Smooth muscle cell of the brain vasculature (primary cell): ENCODE measurements at regions not wholly inside any gene's neighbourhood (a gene's known extent, or its start where the extent isn't known, plus 50 kb on each side); places are given as distances from the start of the nearest gene placed in this dataset.
"Not testable (repeated sequence)": the region's sequence is repeated elsewhere in the genome, so short reads cannot be mapped to it uniquely, and the experiment has no call there.

ENCODE experiments used
- DNase-seq: peaks from one replicate; pipeline ENCODE4 v3.0.0-alpha.2; 2012; ENCODE audit warnings: low read depth, low spot score

DNA sequence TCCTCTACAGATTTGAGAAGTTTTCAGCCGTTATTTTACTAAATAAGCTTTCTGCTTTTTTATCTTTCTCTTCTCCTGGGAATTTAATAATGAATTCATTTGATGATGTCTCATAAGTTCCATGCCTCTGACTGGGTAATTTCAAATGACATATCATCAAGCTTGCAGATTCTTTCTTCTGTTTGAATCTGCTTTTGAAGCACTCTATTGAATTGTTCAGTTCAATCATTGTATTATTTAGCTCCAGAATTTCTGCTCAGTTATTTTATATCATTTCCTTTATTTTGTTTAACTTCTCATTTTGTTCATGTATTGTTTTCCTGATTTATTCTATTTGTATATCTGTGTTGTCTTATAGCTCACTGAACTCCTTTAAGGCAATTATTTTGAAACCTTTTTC, 196.9 kb upstream of the CNTNAP2 start:
- DNase-seq: no peak

DNA sequence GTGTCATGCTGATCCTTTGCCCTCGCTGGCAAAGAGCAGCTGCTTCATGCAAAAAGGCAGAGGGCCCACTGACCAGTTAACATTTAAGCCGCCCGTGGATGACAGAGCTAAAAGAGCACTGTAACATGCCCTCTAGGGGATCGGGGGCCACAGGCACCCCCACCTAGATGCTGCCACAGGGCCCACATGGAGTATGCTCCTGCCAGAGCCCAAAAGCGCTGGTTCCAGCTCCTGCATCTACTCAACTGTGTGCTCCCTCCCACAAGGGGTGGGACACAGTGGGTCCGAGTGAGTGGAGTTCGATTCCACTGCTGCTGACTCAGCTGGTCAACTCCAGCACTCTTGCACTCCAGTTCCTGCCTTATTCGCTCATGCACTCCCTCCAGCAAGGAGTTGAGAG, 199.8 kb upstream of the CNTNAP2 start:
- no peak for DNase-seq

- DNase-seq: no peak
Observed at GRCh38 chr7:145915679-145916078, 200.9 kb upstream of the CNTNAP2 start.

- DNase-seq: peak; percentile 24
Observed at GRCh38 chr7:145909991-145910513, 206.5 kb upstream of the CNTNAP2 start.

DNA sequence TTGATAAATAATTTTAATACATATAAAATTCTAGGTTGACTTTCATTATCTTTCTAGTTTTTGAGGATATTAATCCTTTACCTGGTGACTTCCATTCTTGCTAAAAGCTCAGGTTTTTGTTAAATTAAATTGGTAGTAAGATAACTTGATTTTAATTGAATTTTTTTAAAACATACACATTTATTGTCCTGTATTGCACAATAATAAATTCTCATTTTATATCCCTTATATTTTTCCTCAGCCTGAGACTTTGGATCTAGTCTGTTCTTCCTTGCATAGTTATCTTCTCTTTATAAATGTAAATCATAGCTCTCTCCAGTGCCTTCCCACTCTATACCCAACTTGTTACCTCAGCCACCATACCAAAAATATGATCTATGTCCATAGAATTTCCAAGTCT, 212.9 kb upstream of the CNTNAP2 start:
- no peak for DNase-seq

DNA sequence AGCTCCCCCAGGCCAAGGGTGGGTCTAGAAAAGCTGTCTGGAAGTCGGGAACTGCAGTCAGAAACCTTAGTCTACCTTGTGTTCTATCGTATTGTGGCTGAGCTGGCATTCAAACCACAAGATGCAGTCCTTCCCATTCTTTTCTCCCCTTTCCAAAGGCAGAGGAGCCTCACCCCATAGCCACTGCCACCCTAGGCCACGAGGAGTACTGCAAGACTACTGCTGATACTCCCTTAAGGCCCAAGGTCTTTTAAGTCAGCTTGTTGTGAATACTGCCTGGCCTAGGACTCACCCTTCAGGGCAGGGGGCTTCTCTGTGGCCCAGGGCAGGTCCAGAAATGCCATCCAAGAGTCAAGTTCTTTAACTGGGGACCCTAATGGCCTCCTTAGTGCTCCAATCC, 214.5 kb upstream of the CNTNAP2 start:
- DNase-seq: no peak

DNA sequence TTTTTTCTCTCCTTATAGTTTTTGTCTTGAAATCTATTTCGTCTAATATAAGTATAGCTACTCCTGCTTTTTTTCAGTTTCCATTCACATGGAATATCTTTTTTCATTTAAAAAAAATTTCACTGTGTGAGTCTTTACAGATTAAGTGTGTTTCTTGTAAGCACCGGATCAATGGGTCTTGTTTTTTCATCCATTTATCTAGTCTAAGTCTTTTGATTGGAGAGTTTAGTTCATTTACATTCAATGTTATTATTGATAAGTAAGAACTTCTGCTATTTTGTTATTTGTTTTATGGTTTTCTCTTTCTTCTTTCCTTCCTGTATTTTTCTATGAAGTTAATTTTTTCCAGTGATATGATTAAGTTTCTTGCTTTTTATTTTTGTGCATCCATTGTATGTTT, 216.7 kb upstream of the CNTNAP2 start:
- no peak for DNase-seq

- no peak for DNase-seq
Observed at GRCh38 chr7:145893925-145894535, 222.6 kb upstream of the CNTNAP2 start.

GRCh38 chr7:145884716-145885514, 231.7 kb upstream of the CNTNAP2 start:
- no peak for DNase-seq

- no peak for DNase-seq
Observed at GRCh38 chr7:145876376-145876775, 240.2 kb upstream of the CNTNAP2 start.

- no peak for DNase-seq
Observed at GRCh38 chr7:145875267-145875666, 241.3 kb upstream of the CNTNAP2 start.

DNA sequence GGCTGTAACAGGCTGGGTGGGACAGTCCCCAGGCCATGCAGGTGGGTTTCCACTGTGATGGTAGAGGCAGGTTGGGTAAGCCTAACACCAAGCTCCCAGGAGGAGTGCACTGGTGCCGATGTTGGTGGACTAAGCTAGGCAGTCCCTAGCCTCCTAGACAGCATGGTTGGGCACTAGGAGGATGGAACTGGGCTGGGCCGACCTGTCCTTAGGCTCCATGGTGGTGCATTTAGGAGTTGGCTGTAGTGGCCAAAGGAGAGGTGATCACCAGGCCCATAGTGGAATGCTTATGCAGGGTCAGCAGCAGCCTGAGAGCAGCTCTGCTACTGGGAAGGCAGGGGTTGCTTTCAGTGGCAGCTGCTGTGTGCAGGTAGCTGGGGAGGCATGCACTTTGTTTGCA, 247.7 kb upstream of the CNTNAP2 start:
- DNase-seq: no peak

GRCh38 chr7:145862212-145862611, 254.4 kb upstream of the CNTNAP2 start:
- no peak for DNase-seq

DNA sequence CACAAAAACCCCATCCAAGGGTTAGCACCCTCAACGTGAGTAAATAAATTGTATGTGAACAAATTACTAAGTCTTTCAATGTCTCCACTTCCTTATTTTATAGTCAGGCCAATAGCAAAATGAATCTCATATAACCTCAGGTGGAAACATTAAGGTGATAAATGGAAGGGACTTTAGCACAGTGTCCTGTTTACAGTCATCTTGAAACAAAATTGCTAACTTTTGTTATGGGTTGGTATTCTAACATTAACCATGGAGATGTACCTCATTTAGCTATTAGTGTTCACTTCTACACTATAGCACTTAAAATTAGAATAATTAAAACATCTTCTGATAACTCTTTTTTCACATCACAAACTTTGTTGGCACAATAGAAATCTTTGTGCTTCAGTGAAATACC, 255.8 kb upstream of the CNTNAP2 start:
- no peak for DNase-seq

- no peak for DNase-seq
Observed at GRCh38 chr7:145850636-145851035, 266.0 kb upstream of the CNTNAP2 start.

DNA sequence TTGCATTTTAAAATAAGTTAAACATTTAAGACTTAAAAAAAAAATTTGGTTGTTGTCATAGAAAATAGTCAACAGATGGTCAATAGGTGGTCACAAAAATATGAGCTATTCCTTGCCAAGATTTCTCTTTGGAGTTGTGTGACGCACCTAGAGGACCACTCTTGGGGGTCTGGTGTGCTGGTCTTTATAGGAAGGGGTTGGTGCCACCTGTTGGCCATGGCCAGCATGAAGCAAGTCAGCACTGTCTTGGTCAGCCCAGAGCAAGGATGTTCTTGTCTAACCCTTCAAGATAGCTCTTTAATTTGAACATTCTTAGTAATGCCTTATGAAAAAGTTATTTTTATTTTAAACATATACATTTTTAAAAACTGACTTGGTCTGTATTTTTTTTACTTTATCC, 267.9 kb upstream of the CNTNAP2 start:
- DNase-seq: no peak

DNA sequence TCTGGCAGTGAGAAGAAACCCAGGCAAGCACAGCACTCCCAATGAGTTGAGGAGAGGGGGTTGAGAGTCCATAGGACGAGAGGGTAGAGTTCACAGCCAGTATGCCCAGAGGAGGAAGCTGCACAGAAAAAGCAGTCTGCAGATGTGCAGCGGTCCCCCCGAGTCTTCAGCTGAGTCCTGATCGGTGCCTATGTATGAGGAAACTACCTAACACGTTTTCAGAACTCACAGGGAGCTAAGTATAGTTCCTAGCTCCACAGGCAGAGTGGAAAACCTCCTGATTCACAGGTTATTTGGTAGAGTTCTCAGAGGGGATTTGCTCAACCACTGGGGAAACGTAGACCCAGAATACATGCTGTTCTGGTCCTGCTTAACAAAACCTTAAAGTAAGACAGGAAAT, 271.3 kb upstream of the CNTNAP2 start:
- no peak for DNase-seq

DNA sequence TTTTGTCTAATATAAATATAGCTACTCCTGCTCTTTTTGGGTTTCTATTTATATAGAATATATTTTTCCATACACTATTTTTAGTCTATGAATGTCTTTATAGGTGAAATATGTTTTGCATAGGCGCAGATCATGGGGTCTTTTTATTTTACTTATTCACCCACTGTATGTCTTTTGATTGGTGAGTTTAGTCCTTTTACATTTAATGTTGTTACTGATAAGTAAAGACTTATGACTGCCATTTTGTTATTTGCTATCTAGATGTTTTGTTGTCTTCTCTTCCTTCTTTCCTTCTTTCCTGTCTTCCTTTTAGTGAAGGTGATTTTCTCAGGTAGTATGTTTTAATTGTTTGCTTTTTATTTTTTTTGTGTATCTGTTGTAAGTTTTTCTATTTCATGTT, 276.8 kb upstream of the CNTNAP2 start:
- DNase-seq: no peak

GRCh38 chr7:145831616-145832206, 284.9 kb upstream of the CNTNAP2 start:
- DNase-seq: no peak

DNA sequence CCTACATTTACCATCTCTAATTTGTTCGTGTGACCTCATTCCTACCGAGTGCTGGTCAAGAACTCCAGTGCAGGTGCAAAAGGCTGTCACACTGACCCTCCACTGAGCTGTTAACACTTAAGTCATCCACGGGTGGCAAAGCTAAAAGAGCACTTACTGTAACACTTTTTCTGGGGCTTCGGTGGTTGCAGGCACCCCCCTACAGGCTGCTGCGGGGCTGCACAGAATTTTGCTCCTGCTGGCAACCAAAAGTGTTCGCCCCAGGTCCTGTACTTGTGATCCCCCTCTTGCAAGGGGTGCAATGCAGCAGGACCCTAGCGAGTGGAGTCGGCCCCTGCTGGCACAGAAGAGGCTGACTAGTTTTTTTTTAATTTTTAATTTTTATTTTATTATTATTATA, 298.9 kb upstream of the CNTNAP2 start:
- DNase-seq: no peak

GRCh38 chr7:145812218-145812617, 304.4 kb upstream of the CNTNAP2 start:
- no peak for DNase-seq

DNA sequence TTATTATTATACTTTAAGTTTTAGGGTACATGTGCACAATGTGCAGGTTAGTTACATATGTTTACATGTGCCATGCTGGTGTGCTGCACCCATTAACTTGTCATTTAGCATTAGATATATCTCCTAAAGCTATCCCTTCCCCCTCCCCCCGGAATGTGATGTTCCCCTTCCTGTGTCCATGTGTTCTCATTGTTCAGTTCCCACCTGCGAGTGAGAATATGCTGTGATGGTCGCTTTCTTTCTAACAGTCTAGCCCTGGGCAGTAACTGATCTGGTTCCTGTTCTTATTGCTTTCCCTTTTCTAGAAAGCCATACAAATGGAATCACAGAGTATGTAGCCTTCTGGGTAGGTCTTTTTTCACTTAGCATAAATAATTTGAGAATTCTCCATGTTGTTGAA, 311.1 kb upstream of the CNTNAP2 start:
- not testable (repeated sequence) for DNase-seq

DNA sequence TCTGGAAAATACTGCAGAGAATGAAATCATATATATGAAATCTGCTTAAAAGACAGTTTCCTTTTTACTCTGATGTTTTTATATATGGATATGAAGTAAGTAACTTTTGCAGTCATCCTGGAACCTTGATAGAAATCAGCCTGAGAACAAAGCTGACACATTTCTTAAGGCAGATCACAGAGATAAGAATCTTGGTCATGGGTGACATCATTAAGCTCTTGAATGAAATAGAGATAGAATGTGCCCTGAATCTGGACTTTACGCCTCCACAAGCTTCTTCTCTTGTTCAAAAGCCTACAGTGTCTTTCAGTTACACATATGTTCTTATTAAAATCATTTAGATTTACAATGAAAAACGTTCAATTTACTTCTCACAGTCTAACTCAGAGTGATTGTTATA, 319.1 kb upstream of the CNTNAP2 start:
- DNase-seq: no peak
